ENCODE measurements at regions not wholly inside any gene's neighbourhood (a gene's known extent, or its start where the extent isn't known, plus 50 kb on each side); places are given as distances from the start of the nearest gene placed in this dataset.

DNA sequence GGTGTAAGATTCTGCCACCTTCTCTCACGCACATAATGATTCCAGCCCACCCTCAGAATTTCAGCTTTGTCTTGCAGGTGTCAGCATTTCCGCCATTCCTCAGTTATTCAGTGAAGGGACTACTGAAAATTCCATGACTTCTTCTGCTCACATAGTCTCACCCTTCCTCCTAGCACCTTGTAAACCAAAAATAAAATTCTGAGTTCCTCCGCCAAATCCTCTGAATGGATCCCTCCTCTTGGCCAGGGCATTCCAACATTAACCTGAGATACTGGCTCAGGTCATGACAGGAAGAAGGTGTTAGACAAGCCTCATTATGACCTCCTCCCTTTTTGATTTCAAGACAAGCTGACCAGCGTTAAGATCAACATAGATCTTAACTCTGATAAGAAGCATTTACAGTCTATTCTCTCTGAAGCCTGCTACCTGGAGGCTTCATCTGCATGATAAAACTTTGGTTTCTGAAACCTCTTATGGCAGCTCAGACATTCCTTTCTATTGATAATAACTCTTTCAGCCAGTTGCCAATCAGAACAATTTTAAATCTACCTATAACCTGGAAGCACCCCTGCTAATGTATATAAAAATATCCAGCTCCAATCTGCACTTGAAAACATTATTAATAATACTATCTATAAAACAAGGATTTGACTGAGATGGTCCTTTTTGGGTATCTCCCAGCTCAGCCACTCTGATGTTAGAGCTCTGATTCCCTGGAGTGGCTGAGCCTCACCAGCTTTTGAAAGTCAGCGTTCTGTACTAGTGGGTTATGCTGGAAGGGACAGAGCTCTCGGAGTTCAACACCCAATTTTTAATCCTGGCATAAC, 136.4 kb upstream of the APCDD1 start:
- no CpG with 5 or more reads among the region's 6 CpGs for WGBS (ENCODE audit: insufficient coverage, insufficient read length)
- Histone ChIP-seq H3K27ac (ENCODE audit: low read length) (no peak overlapping the region), H3K36me3 (ENCODE audit: control insufficient read depth, insufficient read depth, low read length) (no peaks in the 10 kb centered on the region), H3K4me3 (ENCODE audit: low read length) (no peak overlapping the region), H3K27me3 (ENCODE audit: control insufficient read depth, insufficient read depth, low read length) (no peaks in the 10 kb centered on the region), H3K9me3 (ENCODE audit: control insufficient read depth, insufficient read depth, low read length) (no peaks in the 10 kb centered on the region), H3K4me1 (ENCODE audit: control insufficient read depth, insufficient read depth, low read length) (no peaks in the 10 kb centered on the region)
- no peak for DNase-seq (ENCODE audit: low read depth, low spot score)

GRCh38 chr18:10318691-10318970, 135.8 kb upstream of the APCDD1 start:
- DNase-seq (ENCODE audit: low read depth, low spot score), result no peak
- WGBS (ENCODE audit: insufficient coverage, insufficient read length), result no CpG with 5 or more reads among the region's 3 CpGs

GRCh38 chr18:10319026-10319425, 135.4 kb upstream of the APCDD1 start:
- WGBS (ENCODE audit: insufficient coverage, insufficient read length), result no CpG with 5 or more reads among the region's 2 CpGs
- Histone ChIP-seq H3K9me3 (ENCODE audit: control insufficient read depth, insufficient read depth, low read length) (no peaks in the 10 kb centered on the region), H3K4me1 (ENCODE audit: control insufficient read depth, insufficient read depth, low read length) (no peaks in the 10 kb centered on the region), H3K36me3 (ENCODE audit: control insufficient read depth, insufficient read depth, low read length) (no peaks in the 10 kb centered on the region), H3K27ac (ENCODE audit: low read length) (no peak overlapping the region), H3K4me3 (ENCODE audit: low read length) (no peak overlapping the region), H3K27me3 (ENCODE audit: control insufficient read depth, insufficient read depth, low read length) (no peaks in the 10 kb centered on the region)
- no peak for DNase-seq (ENCODE audit: low read depth, low spot score)

More at GRCh38 chr18:10318691-10318970, 135.8 kb upstream of the APCDD1 start:
- no peaks in the 10 kb centered on the region for H3K9me3 ChIP-seq (ENCODE audit: control insufficient read depth, insufficient read depth, low read length)
- H3K36me3 ChIP-seq (ENCODE audit: control insufficient read depth, insufficient read depth, low read length), result no peaks in the 10 kb centered on the region
- H3K4me3 ChIP-seq (ENCODE audit: low read length), result no peak overlapping the region
- H3K27ac ChIP-seq (ENCODE audit: low read length), result no peak overlapping the region
- H3K4me1 ChIP-seq (ENCODE audit: control insufficient read depth, insufficient read depth, low read length), result no peaks in the 10 kb centered on the region
- H3K27me3 ChIP-seq (ENCODE audit: control insufficient read depth, insufficient read depth, low read length), result no peaks in the 10 kb centered on the region

DNA sequence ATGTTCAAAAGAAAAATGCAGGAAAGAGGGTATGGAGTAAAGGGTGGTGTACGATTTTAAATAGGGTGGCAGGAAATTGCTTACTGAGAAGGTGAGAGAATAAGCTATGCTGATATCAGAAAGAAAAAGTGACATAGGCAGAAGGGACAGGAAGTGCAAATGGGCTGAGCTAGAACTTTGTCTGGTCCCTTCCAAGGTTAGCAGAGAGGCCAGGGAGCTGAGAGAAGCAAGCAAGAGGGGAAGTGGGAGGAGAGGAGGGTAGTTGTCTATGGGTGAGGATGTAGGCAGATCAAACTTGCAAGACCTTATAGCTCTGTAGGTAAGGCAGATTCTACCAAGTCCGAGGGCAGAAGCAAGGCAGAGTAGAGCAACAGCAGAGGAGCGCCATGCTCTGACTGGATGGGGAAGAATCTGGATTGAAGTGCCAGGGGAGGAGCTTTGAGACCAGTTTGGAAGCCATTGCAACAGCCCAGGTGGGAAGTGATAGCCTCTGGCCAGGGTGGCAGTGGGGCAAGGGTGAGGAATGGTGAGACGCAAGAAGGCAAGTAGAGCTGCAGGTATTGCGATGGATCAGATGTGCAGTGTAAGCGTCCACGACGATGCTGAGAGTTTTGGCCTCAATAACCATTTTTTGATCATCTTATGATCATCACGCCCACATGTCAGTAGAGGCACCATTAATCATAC, 134.4 kb upstream of the APCDD1 start:
- Histone ChIP-seq H3K4me1 (ENCODE audit: control insufficient read depth, insufficient read depth, low read length) (no peaks in the 10 kb centered on the region), H3K36me3 (ENCODE audit: control insufficient read depth, insufficient read depth, low read length) (no peaks in the 10 kb centered on the region), H3K4me3 (ENCODE audit: low read length) (no peak overlapping the region), H3K27ac (ENCODE audit: low read length) (no peak overlapping the region), H3K9me3 (ENCODE audit: control insufficient read depth, insufficient read depth, low read length) (no peaks in the 10 kb centered on the region), H3K27me3 (ENCODE audit: control insufficient read depth, insufficient read depth, low read length) (no peaks in the 10 kb centered on the region)
- WGBS (ENCODE audit: insufficient coverage, insufficient read length), result 100% methylated on average over 1 of the region's 9 CpGs
- DNase-seq (ENCODE audit: low read depth, low spot score), result no peak

- DNase-seq (ENCODE audit: low read depth, low spot score), result no peak
- WGBS (ENCODE audit: insufficient coverage, insufficient read length), result no CpG with 5 or more reads among the region's 7 CpGs
- Histone ChIP-seq H3K4me3 (ENCODE audit: low read length) (no peak overlapping the region), H3K4me1 (ENCODE audit: control insufficient read depth, insufficient read depth, low read length) (no peaks in the 10 kb centered on the region), H3K9me3 (ENCODE audit: control insufficient read depth, insufficient read depth, low read length) (no peaks in the 10 kb centered on the region), H3K27ac (ENCODE audit: low read length) (no peak overlapping the region), H3K36me3 (ENCODE audit: control insufficient read depth, insufficient read depth, low read length) (no peaks in the 10 kb centered on the region), H3K27me3 (ENCODE audit: control insufficient read depth, insufficient read depth, low read length) (no peaks in the 10 kb centered on the region)
Measured at GRCh38 chr18:10320791-10321190, 133.6 kb upstream of the APCDD1 start.

DNA sequence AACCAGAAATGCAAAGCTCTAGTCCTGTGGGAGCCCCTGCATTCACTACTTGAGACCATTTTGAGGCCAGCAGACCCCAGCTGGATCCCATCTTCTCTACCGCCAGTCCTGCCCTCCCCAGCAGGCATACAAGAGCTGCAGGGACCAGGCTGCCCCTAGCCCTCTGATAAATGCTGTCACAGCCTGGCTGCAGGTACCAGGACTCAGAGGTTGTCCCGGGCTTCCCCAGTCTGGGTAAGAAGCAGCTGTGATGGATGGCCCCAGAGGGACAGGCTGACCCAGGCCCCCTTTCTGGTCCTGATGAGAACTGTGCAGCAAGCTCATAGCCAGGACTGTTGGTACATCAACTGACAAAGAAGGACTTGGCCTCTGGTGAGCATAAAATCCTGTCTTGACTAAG, 132.9 kb upstream of the APCDD1 start:
- DNase-seq (ENCODE audit: low read depth, low spot score), result no peak
- Histone ChIP-seq H3K27me3 (ENCODE audit: control insufficient read depth, insufficient read depth, low read length) (no peaks in the 10 kb centered on the region), H3K36me3 (ENCODE audit: control insufficient read depth, insufficient read depth, low read length) (no peaks in the 10 kb centered on the region), H3K4me1 (ENCODE audit: control insufficient read depth, insufficient read depth, low read length) (no peaks in the 10 kb centered on the region), H3K4me3 (ENCODE audit: low read length) (no peak overlapping the region), H3K9me3 (ENCODE audit: control insufficient read depth, insufficient read depth, low read length) (no peaks in the 10 kb centered on the region), H3K27ac (ENCODE audit: low read length) (no peak overlapping the region)
- no CpG with 5 or more reads among the region's 2 CpGs for WGBS (ENCODE audit: insufficient coverage, insufficient read length)

DNA sequence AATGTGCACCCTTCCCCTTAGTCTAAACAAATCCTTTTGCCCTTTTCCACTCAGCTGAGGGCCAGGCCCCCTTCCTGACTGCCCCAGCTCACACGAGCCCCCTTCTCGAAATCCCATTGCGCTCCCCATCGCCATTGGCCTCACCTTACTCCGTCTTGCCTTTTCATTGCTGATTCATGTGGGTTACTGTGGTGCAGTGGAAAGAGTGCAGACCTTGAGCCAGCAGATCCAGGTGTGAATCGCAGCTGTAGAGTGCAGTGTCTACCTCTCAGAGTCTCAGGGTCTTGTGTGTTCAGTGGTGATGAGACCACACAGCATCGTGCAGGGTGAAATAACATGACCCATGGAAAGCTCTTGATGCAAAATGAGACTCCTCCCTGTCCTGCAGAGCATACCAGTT, 132.4 kb upstream of the APCDD1 start:
- H3K36me3 ChIP-seq (ENCODE audit: control insufficient read depth, insufficient read depth, low read length), result no peaks in the 10 kb centered on the region
- H3K27me3 ChIP-seq (ENCODE audit: control insufficient read depth, insufficient read depth, low read length), result no peaks in the 10 kb centered on the region
- H3K4me3 ChIP-seq (ENCODE audit: low read length), result no peak overlapping the region
- no peak for DNase-seq (ENCODE audit: low read depth, low spot score)
- H3K27ac ChIP-seq (ENCODE audit: low read length), result no peak overlapping the region
- no CpG with 5 or more reads among the region's 7 CpGs for WGBS (ENCODE audit: insufficient coverage, insufficient read length)
- no peaks in the 10 kb centered on the region for H3K4me1 ChIP-seq (ENCODE audit: control insufficient read depth, insufficient read depth, low read length)
- H3K9me3 ChIP-seq (ENCODE audit: control insufficient read depth, insufficient read depth, low read length), result no peaks in the 10 kb centered on the region

- no peak for DNase-seq (ENCODE audit: low read depth, low spot score)
- WGBS (ENCODE audit: insufficient coverage, insufficient read length), result no CpG with 5 or more reads among the region's 2 CpGs
- H3K27ac ChIP-seq (ENCODE audit: low read length), result no peak overlapping the region
- no peaks in the 10 kb centered on the region for H3K27me3 ChIP-seq (ENCODE audit: control insufficient read depth, insufficient read depth, low read length)
- no peak overlapping the region for H3K4me3 ChIP-seq (ENCODE audit: low read length)
- H3K36me3 ChIP-seq (ENCODE audit: control insufficient read depth, insufficient read depth, low read length), result no peaks in the 10 kb centered on the region
- no peaks in the 10 kb centered on the region for H3K9me3 ChIP-seq (ENCODE audit: control insufficient read depth, insufficient read depth, low read length)
- H3K4me1 ChIP-seq (ENCODE audit: control insufficient read depth, insufficient read depth, low read length), result no peaks in the 10 kb centered on the region
Measured at GRCh38 chr18:10322435-10322834, 132.0 kb upstream of the APCDD1 start.

GRCh38 chr18:10329101-10329500, 125.3 kb upstream of the APCDD1 start:
- Histone ChIP-seq H3K36me3 (ENCODE audit: control insufficient read depth, insufficient read depth, low read length) (no peaks in the 10 kb centered on the region), H3K4me3 (ENCODE audit: low read length) (no peak overlapping the region), H3K27ac (ENCODE audit: low read length) (no peak overlapping the region), H3K27me3 (ENCODE audit: control insufficient read depth, insufficient read depth, low read length) (no peaks in the 10 kb centered on the region), H3K9me3 (ENCODE audit: control insufficient read depth, insufficient read depth, low read length) (no peaks in the 10 kb centered on the region), H3K4me1 (ENCODE audit: control insufficient read depth, insufficient read depth, low read length) (no peaks in the 10 kb centered on the region)
- WGBS (ENCODE audit: insufficient coverage, insufficient read length), result no CpG with 5 or more reads among the region's 3 CpGs
- no peak for DNase-seq (ENCODE audit: low read depth, low spot score)

GRCh38 chr18:10330428-10330827, 124.0 kb upstream of the APCDD1 start:
- Histone ChIP-seq H3K4me3 (ENCODE audit: low read length) (no peak overlapping the region), H3K9me3 (ENCODE audit: control insufficient read depth, insufficient read depth, low read length) (no peaks in the 10 kb centered on the region), H3K36me3 (ENCODE audit: control insufficient read depth, insufficient read depth, low read length) (no peaks in the 10 kb centered on the region), H3K27ac (ENCODE audit: low read length) (no peak overlapping the region), H3K27me3 (ENCODE audit: control insufficient read depth, insufficient read depth, low read length) (no peaks in the 10 kb centered on the region), H3K4me1 (ENCODE audit: control insufficient read depth, insufficient read depth, low read length) (no peaks in the 10 kb centered on the region)
- no peak for DNase-seq (ENCODE audit: low read depth, low spot score)
- WGBS (ENCODE audit: insufficient coverage, insufficient read length), result no CpG with 5 or more reads among the region's 5 CpGs

DNA sequence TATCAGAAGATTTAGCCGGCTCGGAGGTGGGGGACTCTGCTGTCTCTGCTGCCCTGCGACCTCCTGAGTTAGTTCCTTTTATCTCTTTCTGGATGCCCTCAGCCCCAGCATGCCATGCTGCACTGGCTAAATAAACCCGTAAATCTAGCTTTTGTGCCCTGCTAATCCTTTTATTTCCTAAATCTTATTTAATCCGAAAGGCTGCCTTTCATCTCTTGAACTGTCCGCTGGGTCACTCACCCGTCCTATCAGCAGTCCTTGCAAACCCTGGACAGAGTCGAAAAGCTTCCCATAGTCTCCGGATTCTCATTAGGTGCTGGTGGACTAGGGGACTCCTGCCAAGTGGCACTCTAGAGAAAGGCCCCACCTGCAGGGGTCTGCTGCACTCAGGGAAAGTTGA, 122.0 kb upstream of the APCDD1 start:
- no peak for DNase-seq (ENCODE audit: low read depth, low spot score)
- Histone ChIP-seq H3K4me3 (ENCODE audit: low read length) (no peak overlapping the region), H3K27ac (ENCODE audit: low read length) (no peak overlapping the region), H3K36me3 (ENCODE audit: control insufficient read depth, insufficient read depth, low read length) (no peaks in the 10 kb centered on the region), H3K4me1 (ENCODE audit: control insufficient read depth, insufficient read depth, low read length) (no peaks in the 10 kb centered on the region), H3K9me3 (ENCODE audit: control insufficient read depth, insufficient read depth, low read length) (no peaks in the 10 kb centered on the region), H3K27me3 (ENCODE audit: control insufficient read depth, insufficient read depth, low read length) (no peaks in the 10 kb centered on the region)
- WGBS (ENCODE audit: insufficient coverage, insufficient read length), result no CpG with 5 or more reads among the region's 9 CpGs
